SK-N-SH (cell line): ENCODE measurements at regions not wholly inside any gene's neighbourhood (a gene's known extent, or its start where the extent isn't known, plus 50 kb on each side); places are given as distances from the start of the nearest gene placed in this dataset.
"Not testable (repeated sequence)": the region's sequence is repeated elsewhere in the genome, so short reads cannot be mapped to it uniquely, and the experiment has no call there.

Experiments used
- CHD2 ChIP-seq: fragments of 150-350 bp; IDR thresholded peaks from 2 replicates; pipeline ENCODE4 v1.6.1; 2018; ENCODE audit warnings: low read length; ENCODE audit not compliant: partially characterized antibody
- EZH2phosphoT487 ChIP-seq: fragments of 200-600 bp; sonication (generic); IDR thresholded peaks from 2 replicates; pipeline ENCODE4 v1.6.1; 2017; ENCODE audit warnings: low read depth, mixed run types, mild to moderate bottlenecking, antibody characterized with exemption, moderate library complexity, borderline replicate concordance
- GATA2 ChIP-seq: sonication (generic); formaldehyde crosslinking; IDR thresholded peaks from 2 replicates; pipeline ENCODE4 v1.5.0; 2020; ENCODE audit warnings: mild to moderate bottlenecking, missing genetic modification reagents
- NFIC ChIP-seq: IDR thresholded peaks from 2 replicates; pipeline ENCODE4 v1.4.0; 2012; ENCODE audit warnings: borderline replicate concordance
- SMC3 ChIP-seq: IDR thresholded peaks from 2 replicates; pipeline ENCODE4 v1.6.1; 2012; ENCODE audit warnings: low read depth, low read length, improper control_type of control experiment
- TAF1 ChIP-seq: IDR thresholded peaks from 2 replicates; pipeline ENCODE4 v1.6.1; 2012; ENCODE audit warnings: low read depth, mild to moderate bottlenecking, low read length, moderate library complexity, borderline replicate concordance
- TF ChIP-seq, protein P1 (sequence below): fragments of 200-600 bp; sonication (generic); IDR thresholded peaks from 2 replicates; pipeline ENCODE4 v1.6.1; 2017; ENCODE audit warnings: antibody characterized with exemption, mild to moderate bottlenecking, moderate library complexity
- TF ChIP-seq, protein P2 (sequence below): IDR thresholded peaks from 2 replicates; pipeline ENCODE4 v1.4.0; 2012; ENCODE audit warnings: low read depth

DNA sequence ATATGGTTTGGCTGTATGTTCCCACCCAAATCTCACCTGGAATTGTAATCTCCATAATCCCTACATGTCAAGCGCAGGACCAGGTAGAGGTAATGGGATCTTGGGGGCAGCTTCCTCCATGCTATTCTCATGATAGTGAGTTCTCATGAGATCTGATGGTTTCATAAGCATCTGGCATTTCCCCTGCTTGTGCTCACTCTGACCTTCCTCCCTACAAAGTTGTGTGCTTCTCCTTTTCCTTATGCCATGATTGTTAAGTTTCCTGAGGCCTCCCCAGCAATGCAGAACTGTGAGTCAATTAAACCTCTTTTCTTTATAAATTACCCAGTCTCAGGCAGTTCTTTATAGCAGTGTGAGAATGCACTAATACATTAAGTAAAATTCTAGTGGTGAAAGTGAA lies 138.3 kb upstream of the THUMPD2 start:
- TF ChIP-seq TAF1; NFIC; GATA2 (CRISPR knock-in tag); EZH2phosphoT487; CHD2; SMC3: not testable (repeated sequence)
- TF ChIP-seq, protein P1, sequence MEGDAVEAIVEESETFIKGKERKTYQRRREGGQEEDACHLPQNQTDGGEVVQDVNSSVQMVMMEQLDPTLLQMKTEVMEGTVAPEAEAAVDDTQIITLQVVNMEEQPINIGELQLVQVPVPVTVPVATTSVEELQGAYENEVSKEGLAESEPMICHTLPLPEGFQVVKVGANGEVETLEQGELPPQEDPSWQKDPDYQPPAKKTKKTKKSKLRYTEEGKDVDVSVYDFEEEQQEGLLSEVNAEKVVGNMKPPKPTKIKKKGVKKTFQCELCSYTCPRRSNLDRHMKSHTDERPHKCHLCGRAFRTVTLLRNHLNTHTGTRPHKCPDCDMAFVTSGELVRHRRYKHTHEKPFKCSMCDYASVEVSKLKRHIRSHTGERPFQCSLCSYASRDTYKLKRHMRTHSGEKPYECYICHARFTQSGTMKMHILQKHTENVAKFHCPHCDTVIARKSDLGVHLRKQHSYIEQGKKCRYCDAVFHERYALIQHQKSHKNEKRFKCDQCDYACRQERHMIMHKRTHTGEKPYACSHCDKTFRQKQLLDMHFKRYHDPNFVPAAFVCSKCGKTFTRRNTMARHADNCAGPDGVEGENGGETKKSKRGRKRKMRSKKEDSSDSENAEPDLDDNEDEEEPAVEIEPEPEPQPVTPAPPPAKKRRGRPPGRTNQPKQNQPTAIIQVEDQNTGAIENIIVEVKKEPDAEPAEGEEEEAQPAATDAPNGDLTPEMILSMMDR, result not testable (repeated sequence)
- TF ChIP-seq, protein P2, sequence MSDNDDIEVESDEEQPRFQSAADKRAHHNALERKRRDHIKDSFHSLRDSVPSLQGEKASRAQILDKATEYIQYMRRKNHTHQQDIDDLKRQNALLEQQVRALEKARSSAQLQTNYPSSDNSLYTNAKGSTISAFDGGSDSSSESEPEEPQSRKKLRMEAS, result not testable (repeated sequence)
